ENCODE measurements at regions not wholly inside any gene's neighbourhood (a gene's known extent, or its start where the extent isn't known, plus 50 kb on each side); places are given as distances from the start of the nearest gene placed in this dataset.

GRCh38 chrX:45935408-45935807 lies 609.8 kb downstream of the ZNF674 start:
- CTCF ChIA-PET, result no interaction called here
- no peaks in the 10 kb centered on the region for H3K36me3 ChIP-seq (ENCODE audit: control insufficient read depth, insufficient read depth, low read length)
- H2AK5ac ChIP-seq (ENCODE audit: low read depth, low read length), result no peak overlapping the region
- H3K27ac ChIP-seq (ENCODE audit: insufficient read depth, low read length), result no peak overlapping the region
- no TSS peak for BruUV-seq (replicated peaks)
- TF ChIP-seq CEBPB (IDR thresholded peaks at IDR 0.05; ENCODE audit: low read depth, low read length) (no peak), BHLHE40 (IDR thresholded peaks at IDR 0.05; ENCODE audit: low read depth, low read length) (no peak), CHD1 (IDR thresholded peaks at IDR 0.05; ENCODE audit: low read depth, low read length) (no peak), CTCF (conservative IDR thresholded peaks at IDR 0.05; ENCODE audit: low read depth, low read length) (no peak), ELK1 (IDR thresholded peaks at IDR 0.05; ENCODE audit: borderline replicate concordance, low read depth, low read length) (no peak), NFE2L2 (IDR thresholded peaks at IDR 0.05; ENCODE audit: low read depth, low read length) (no peak), RFX5 (IDR thresholded peaks at IDR 0.05; ENCODE audit: low read depth, low read length) (no peak), FOS (IDR thresholded peaks at IDR 0.05; ENCODE audit: low read depth, low read length) (no peak), RCOR1 (IDR thresholded peaks at IDR 0.05; ENCODE audit: insufficient replicate concordance, low read length) (no peak), RAD21 (IDR thresholded peaks at IDR 0.05; ENCODE audit: low read length) (no peak), MAFK (IDR thresholded peaks at IDR 0.05; ENCODE audit: low read depth, low read length) (no peak), MAZ (IDR thresholded peaks at IDR 0.05; ENCODE audit: borderline replicate concordance, low read depth, low read length) (no peak), SMC3 (IDR thresholded peaks at IDR 0.05; ENCODE audit: low read depth, low read length) (no peak), MXI1 (IDR thresholded peaks at IDR 0.05; ENCODE audit: borderline replicate concordance, low read depth, low read length) (no peak), POLR2A (IDR thresholded peaks at IDR 0.05; ENCODE audit: low read depth, low read length) (no peak), USF2 (IDR thresholded peaks at IDR 0.05; ENCODE audit: low read depth, low read length) (no peak)
- ATAC-seq (ENCODE audit: low read depth) (no peak), DNase-seq (no peak)
- no peak overlapping the region for H3K23ac ChIP-seq (ENCODE audit: low read depth, low read length)
- no peaks in the 10 kb centered on the region for H3K4me1 ChIP-seq (ENCODE audit: control insufficient read depth, insufficient read depth, low read length)
- H2BK15ac ChIP-seq (ENCODE audit: low read depth, low read length), result no peak overlapping the region
- intact Hi-C loops (cut with micrococcal nuclease) (no loop called here), dilution Hi-C loops (cut with HindIII; ENCODE audit: low sequenced_read_pairs, unreplicated experiment) (no loop called here), in situ Hi-C loops (cut with MboI; ENCODE audit: low sequenced_read_pairs) (no loop called here)
- no peak overlapping the region for H4K91ac ChIP-seq (ENCODE audit: insufficient read depth, low read depth, low read length)
- no peak overlapping the region for H2AFZ ChIP-seq (replicated peaks; ENCODE audit: low read length, poor library complexity)
- H3K18ac ChIP-seq (ENCODE audit: low read depth, low read length), result no peak overlapping the region
- H3K14ac ChIP-seq (replicated peaks; ENCODE audit: low read depth, low read length), result no peak overlapping the region
- no peaks in the 10 kb centered on the region for H3K79me1 ChIP-seq (ENCODE audit: low read depth in 1 of 2, low read length in 2 of 2)
- no peak overlapping the region for H4K8ac ChIP-seq (ENCODE audit: low read depth in 2 of 2, low read length in 2 of 2)
- no peak overlapping the region for H4K5ac ChIP-seq (ENCODE audit: low read depth, low read length)
- H2BK20ac ChIP-seq (ENCODE audit: low read depth, low read length), result no peak overlapping the region
- no peak overlapping the region for H3K56ac ChIP-seq (ENCODE audit: extremely low read depth, insufficient read depth, low read length)
- no peak overlapping the region for H3K4me3 ChIP-seq (ENCODE audit: insufficient read depth, low read depth, low read length)
- POLR2A ChIA-PET (ENCODE audit: unreplicated experiment), result no interaction called here
- no peak overlapping the region for H3K4me2 ChIP-seq (ENCODE audit: low read depth, low read length)
- peaks cover 8% of the 10 kb centered on the region; the same call in 1 of the 2 replicates for H3K27me3 ChIP-seq (ENCODE audit: control insufficient read depth, insufficient read depth, low read length)
- no peaks in the 10 kb centered on the region for H3K9me1 ChIP-seq (ENCODE audit: insufficient read depth, low read length)
- H2AK9ac ChIP-seq (replicated peaks; ENCODE audit: low read depth, low read length, poor library complexity), result no peak overlapping the region
- no peak overlapping the region for H2BK120ac ChIP-seq (ENCODE audit: low read depth, low read length)
- H3K4ac ChIP-seq (ENCODE audit: low read depth, low read length), result no peak overlapping the region
- H2BK5ac ChIP-seq (ENCODE audit: low read depth, low read length, poor library complexity, severe bottlenecking), result no peak overlapping the region
- no peaks in the 10 kb centered on the region for H4K20me1 ChIP-seq (ENCODE audit: insufficient read depth, low read length)
- H3K9me3 ChIP-seq (ENCODE audit: control insufficient read depth, insufficient read depth, low read length), result no peaks in the 10 kb centered on the region; the same call in 1 of the 2 replicates
- H3K9ac ChIP-seq (ENCODE audit: low read depth, low read length), result no peak overlapping the region

Measured in IMR-90 (cell line).